GM19193 (cell line): ENCODE measurements at regions not wholly inside any gene's neighbourhood (a gene's known extent, or its start where the extent isn't known, plus 50 kb on each side); places are given as distances from the start of the nearest gene placed in this dataset.

Source experiments
- POLR2A ChIP-seq: IDR thresholded peaks from 4 replicates; pipeline ENCODE4 v1.6.1; 2011; ENCODE audit not compliant: insufficient read depth, insufficient read length; ENCODE audit errors: extremely low read depth

- no peak for TF ChIP-seq POLR2A
Measured at GRCh38 chr1:234821840-234822239, 211.9 kb upstream of the IRF2BP2 start.

GRCh38 chr1:234820597-234820996 lies 210.6 kb upstream of the IRF2BP2 start:
- TF ChIP-seq POLR2A = no peak

GRCh38 chr1:234782791-234783190 lies 172.8 kb upstream of the IRF2BP2 start:
- no peak for TF ChIP-seq POLR2A

GRCh38 chr1:234782105-234782751 lies 172.2 kb upstream of the IRF2BP2 start:
- no peak for TF ChIP-seq POLR2A

GRCh38 chr1:234781241-234782065 lies 171.5 kb upstream of the IRF2BP2 start:
- TF ChIP-seq POLR2A = no peak

GRCh38 chr1:234780531-234781162 lies 170.7 kb upstream of the IRF2BP2 start:
- TF ChIP-seq POLR2A = no peak

- TF ChIP-seq POLR2A = no peak
Measured at GRCh38 chr1:234780112-234780511, 170.1 kb upstream of the IRF2BP2 start.

- no peak for TF ChIP-seq POLR2A
Measured at GRCh38 chr1:234779160-234779538, 169.2 kb upstream of the IRF2BP2 start.

- TF ChIP-seq POLR2A = no peak
Measured at GRCh38 chr1:234778221-234779159, 168.5 kb upstream of the IRF2BP2 start.

- no peak for TF ChIP-seq POLR2A
Measured at GRCh38 chr1:234777856-234778220, 167.9 kb upstream of the IRF2BP2 start.

- TF ChIP-seq POLR2A = no peak
Measured at GRCh38 chr1:234776876-234777855, 167.2 kb upstream of the IRF2BP2 start.

- no peak for TF ChIP-seq POLR2A
Measured at GRCh38 chr1:234776256-234776875, 166.4 kb upstream of the IRF2BP2 start.
